Neuronal stem cell (in vitro differentiated cells): ENCODE measurements at regions not wholly inside any gene's neighbourhood (a gene's known extent, or its start where the extent isn't known, plus 50 kb on each side); places are given as distances from the start of the nearest gene placed in this dataset.

Experiments used
- DNase-seq: peaks from one replicate; pipeline ENCODE4 v3.0.0-alpha.2; 2013; ENCODE audit warnings: low spot score
- H2AFZ ChIP-seq: one replicate; pipeline ENCODE4 v1.6.1; 2013; ENCODE audit warnings: mild to moderate bottlenecking, low read length, inconsistent platforms
- H2AK5ac ChIP-seq: 2 replicates; pipeline ENCODE4 v1.6.1; 2013; ENCODE audit warnings: low read depth, mild to moderate bottlenecking, inconsistent platforms, low read length, moderate library complexity, mixed read lengths
- H2BK120ac ChIP-seq: 2 replicates; pipeline ENCODE4 v1.6.1; 2013; ENCODE audit warnings: low read depth, mild to moderate bottlenecking, inconsistent platforms, low read length, moderate library complexity, mixed read lengths
- H2BK12ac ChIP-seq: one replicate; pipeline ENCODE4 v1.6.1; 2013; ENCODE audit warnings: low read length, inconsistent platforms
- H2BK15ac ChIP-seq: 2 replicates; pipeline ENCODE4 v1.6.1; 2013; ENCODE audit warnings: mild to moderate bottlenecking, low read length, inconsistent platforms, mixed read lengths
- H2BK5ac ChIP-seq: one replicate; pipeline ENCODE4 v1.6.1; 2013; ENCODE audit warnings: inconsistent platforms, mild to moderate bottlenecking, low read length, moderate library complexity
- H3K14ac ChIP-seq: one replicate; pipeline ENCODE4 v1.6.1; 2013; ENCODE audit warnings: low read length, inconsistent platforms
- H3K18ac ChIP-seq: 2 replicates; pipeline ENCODE4 v1.6.1; 2013; ENCODE audit warnings: low read length, inconsistent platforms
- H3K23ac ChIP-seq: 2 replicates; pipeline ENCODE4 v1.6.1; 2013; ENCODE audit warnings: low read depth, mild to moderate bottlenecking, mixed read lengths, low read length, inconsistent platforms; ENCODE audit not compliant: poor library complexity
- H3K27ac ChIP-seq: replicated peaks from 3 replicates; pipeline ENCODE4 v1.5.1; 2013; ENCODE audit warnings: low read length, inconsistent platforms
- H3K27me3 ChIP-seq, 3 experiments: 2 replicates each; pipeline ENCODE4 v1.6.1; 2013; ENCODE audit warnings: low read length in 3 of 3, mild to moderate bottlenecking in 2 of 3, inconsistent platforms in 1 of 3, low read depth in 1 of 3, mixed read lengths in 1 of 3, moderate library complexity in 1 of 3; ENCODE audit not compliant: control insufficient read depth in 3 of 3, insufficient read depth in 3 of 3
- H3K36me3 ChIP-seq, 2 donors: replicated peaks in 1 of 2; 2 replicates each; pipeline ENCODE4 v1.6.1; 2013; ENCODE audit warnings: low read length in 2 of 2; ENCODE audit not compliant: control insufficient read depth in 2 of 2, insufficient read depth in 2 of 2
- H3K4ac ChIP-seq: 2 replicates; pipeline ENCODE4 v1.6.1; 2013; ENCODE audit warnings: inconsistent platforms, mild to moderate bottlenecking, low read length, moderate library complexity
- H3K4me1 ChIP-seq, 2 donors: 1 replicate in 1 of 2; 2 replicates in 1 of 2; pipeline ENCODE4 v1.6.1; 2013; ENCODE audit warnings: low read length in 2 of 2, low read depth in 1 of 2; ENCODE audit not compliant: control insufficient read depth in 2 of 2, insufficient read depth in 1 of 2
- H3K4me2 ChIP-seq: one replicate; pipeline ENCODE4 v1.6.1; 2013; ENCODE audit warnings: mild to moderate bottlenecking, low read length, inconsistent platforms; ENCODE audit not compliant: insufficient read depth, poor library complexity, severe bottlenecking
- H3K4me3 ChIP-seq, 2 donors: 2 replicates each; pipeline ENCODE4 v1.5.1; 2013; ENCODE audit warnings: low read length in 2 of 2, mild to moderate bottlenecking in 2 of 2, inconsistent platforms in 1 of 2, moderate library complexity in 1 of 2
- H3K79me1 ChIP-seq: one replicate; pipeline ENCODE4 v1.6.1; 2013; ENCODE audit warnings: low read depth, mild to moderate bottlenecking, inconsistent platforms, low read length, moderate library complexity
- H3K9ac ChIP-seq: one replicate; pipeline ENCODE4 v1.6.1; 2013; ENCODE audit warnings: mild to moderate bottlenecking, low read depth, low read length, inconsistent platforms; ENCODE audit not compliant: poor library complexity
- H3K9me3 ChIP-seq, 2 donors: replicated peaks in 1 of 2; 2 replicates each; pipeline versions ENCODE3 to v1.6.1; 2013; ENCODE audit warnings: low read length in 2 of 2, mild to moderate bottlenecking in 2 of 2, inconsistent platforms in 1 of 2, low read depth in 1 of 2, mixed read lengths in 1 of 2, moderate library complexity in 1 of 2; ENCODE audit not compliant: control insufficient read depth in 2 of 2, insufficient read depth in 1 of 2
- H4K8ac ChIP-seq: one replicate; pipeline ENCODE4 v1.6.1; 2013; ENCODE audit warnings: low read depth, mild to moderate bottlenecking, inconsistent platforms, low read length, moderate library complexity
- H4K91ac ChIP-seq: one replicate; pipeline ENCODE4 v1.6.1; 2013; ENCODE audit warnings: low read length, low read depth, mild to moderate bottlenecking, inconsistent platforms; ENCODE audit not compliant: poor library complexity
- WGBS, 2 donors: extraction: QIAGEN DNeasy Blood & Tissue Kit; methylation state at CpG; one replicate each; pipeline ENCODE4 v1.1.7; 2013; ENCODE audit warnings: missing lambda C conversion rate in 2 of 2, mixed read lengths in 1 of 2; ENCODE audit not compliant: insufficient read length in 2 of 2, insufficient replicate concordance in 1 of 2; ENCODE audit errors: extremely low coverage in 2 of 2; 5-methylcytosine and 5-hydroxymethylcytosine counted together

- peaks cover 0 to 3% of the 10 kb centered on the region in 2 donors for H3K4me1 ChIP-seq
- no peaks in the 10 kb centered on the region for H3K79me1 ChIP-seq
Observed at GRCh38 chr20:52829111-52829510, 143.0 kb upstream of the TSHZ2 start.

GRCh38 chr20:52828199-52828598 lies 144.0 kb upstream of the TSHZ2 start:
- peaks cover 0 to 1% of the 10 kb centered on the region in 2 donors for H3K36me3 ChIP-seq
- WGBS, 2 donors, result no CpG with 5 or more reads among the region's 1 CpG

More at GRCh38 chr20:52829111-52829510, 143.0 kb upstream of the TSHZ2 start:
- Histone ChIP-seq H3K9ac (no peak overlapping the region), H2AK5ac (no peak overlapping the region), H3K36me3 (peaks cover 0 to 1% of the 10 kb centered on the region in 2 donors), H2BK15ac (no peak overlapping the region), H2BK120ac (no peak overlapping the region), H2AFZ (no peak overlapping the region), H3K4me2 (no peak overlapping the region), H3K4ac (no peak overlapping the region), H3K27ac (no peak overlapping the region), H3K23ac (no peak overlapping the region), H3K4me3 (no peak overlapping the region), H3K14ac (no peak overlapping the region), H2BK12ac (no peak overlapping the region), H3K18ac (no peak overlapping the region), H4K91ac (no peak overlapping the region), H3K9me3 (peaks cover 0 to 5% of the 10 kb centered on the region in 2 donors), H3K27me3 (no peaks in the 10 kb centered on the region), H2BK5ac (no peak overlapping the region), H4K8ac (no peak overlapping the region)
- no peak for DNase-seq

GRCh38 chr20:52826722-52827121 lies 145.4 kb upstream of the TSHZ2 start:
- Histone ChIP-seq H3K9ac (no peak overlapping the region), H3K18ac (no peak overlapping the region), H3K9me3 (peaks cover 0 to 5% of the 10 kb centered on the region in 2 donors), H2AFZ (no peak overlapping the region), H3K14ac (no peak overlapping the region), H3K4ac (no peak overlapping the region), H4K8ac (no peak overlapping the region), H3K79me1 (no peaks in the 10 kb centered on the region), H2BK5ac (no peak overlapping the region), H2BK120ac (no peak overlapping the region), H2BK15ac (no peak overlapping the region), H3K4me1 (no peaks in the 10 kb centered on the region), H3K36me3 (peaks cover 0 to 1% of the 10 kb centered on the region in 2 donors), H3K23ac (no peak overlapping the region), H3K4me3 (no peak overlapping the region), H3K27me3 (no peaks in the 10 kb centered on the region), H2AK5ac (no peak overlapping the region), H3K4me2 (no peak overlapping the region), H3K27ac (no peak overlapping the region), H4K91ac (no peak overlapping the region), H2BK12ac (no peak overlapping the region)
- no peak for DNase-seq
- no CpG with 5 or more reads among the region's 3 CpGs for WGBS, 2 donors

More at GRCh38 chr20:52828199-52828598, 144.0 kb upstream of the TSHZ2 start:
- H3K4ac ChIP-seq, result no peak overlapping the region
- no peak overlapping the region for H3K18ac ChIP-seq
- no peak overlapping the region for H2BK120ac ChIP-seq
- no peak overlapping the region for H2AK5ac ChIP-seq
- no peaks in the 10 kb centered on the region for H3K27me3 ChIP-seq
- no peak overlapping the region for H4K8ac ChIP-seq
- peaks cover 0 to 5% of the 10 kb centered on the region in 2 donors for H3K9me3 ChIP-seq
- H4K91ac ChIP-seq, result no peak overlapping the region
- H3K4me3 ChIP-seq, result no peak overlapping the region
- no peak overlapping the region for H3K9ac ChIP-seq
- H3K79me1 ChIP-seq, result no peaks in the 10 kb centered on the region
- H3K14ac ChIP-seq, result no peak overlapping the region
- H3K4me1 ChIP-seq, result peaks cover 0 to 3% of the 10 kb centered on the region in 2 donors
- no peak overlapping the region for H2BK15ac ChIP-seq
- no peak overlapping the region for H3K27ac ChIP-seq
- H2BK12ac ChIP-seq, result no peak overlapping the region
- H2AFZ ChIP-seq, result no peak overlapping the region
- H2BK5ac ChIP-seq, result no peak overlapping the region
- no peak overlapping the region for H3K4me2 ChIP-seq
- no peak for DNase-seq
- H3K23ac ChIP-seq, result no peak overlapping the region

GRCh38 chr20:52826321-52826720 lies 145.8 kb upstream of the TSHZ2 start:
- Histone ChIP-seq H3K9me3 (peaks cover 0 to 5% of the 10 kb centered on the region in 2 donors), H2AFZ (no peak overlapping the region), H3K4ac (no peak overlapping the region), H2AK5ac (no peak overlapping the region), H3K9ac (no peak overlapping the region), H2BK12ac (no peak overlapping the region), H3K4me3 (no peak overlapping the region), H2BK120ac (no peak overlapping the region), H3K4me1 (no peaks in the 10 kb centered on the region), H3K4me2 (no peak overlapping the region), H3K36me3 (peaks cover 0 to 1% of the 10 kb centered on the region in 2 donors), H3K14ac (no peak overlapping the region), H2BK5ac (no peak overlapping the region), H3K79me1 (no peaks in the 10 kb centered on the region), H4K8ac (no peak overlapping the region), H4K91ac (no peak overlapping the region), H3K27ac (no peak overlapping the region), H3K18ac (no peak overlapping the region), H3K27me3 (no peaks in the 10 kb centered on the region), H2BK15ac (no peak overlapping the region), H3K23ac (no peak overlapping the region)
- DNase-seq, result no peak
- no CpG with 5 or more reads among the region's 1 CpG for WGBS, 2 donors
